OCI-LY3 (cell line): ENCODE measurements at regions not wholly inside any gene's neighbourhood (a gene's known extent, or its start where the extent isn't known, plus 50 kb on each side); places are given as distances from the start of the nearest gene placed in this dataset.

ENCODE experiments used
- EZH2phosphoT487 ChIP-seq: fragments of 200-600 bp; shearing (Covaris generic); IDR thresholded peaks from 2 replicates; pipeline ENCODE4 v1.6.1; 2018; ENCODE audit warnings: antibody characterized with exemption, mixed run types, low read depth
- TF ChIP-seq, protein P1 (sequence below): fragments of 200-600, 300-600 bp; sonication (generic); IDR thresholded peaks from 2 replicates; pipeline ENCODE4 v1.5.1; 2014; ENCODE audit warnings: antibody characterized with exemption, low read length, low read depth

DNA sequence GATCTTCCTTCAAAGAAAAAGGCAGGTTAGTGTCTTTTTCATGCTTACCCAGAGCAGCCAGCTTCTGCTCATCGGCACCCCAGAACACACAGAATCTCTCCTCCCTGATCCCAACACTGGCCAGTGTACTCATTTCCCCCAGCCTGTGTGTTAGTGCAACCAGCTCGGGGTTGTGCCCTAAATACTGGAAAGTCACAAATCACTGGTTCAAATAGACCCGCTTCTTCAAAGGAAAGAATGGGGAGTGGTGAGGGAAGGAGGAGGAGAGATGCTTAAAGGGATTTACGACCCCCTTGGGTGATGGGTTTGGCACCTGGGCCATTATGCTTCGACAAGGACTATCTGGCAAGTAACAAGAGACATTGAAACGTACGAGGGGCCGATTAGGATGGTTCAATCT, 114.0 kb downstream of the FOXB1 start:
- TF ChIP-seq, protein P1, sequence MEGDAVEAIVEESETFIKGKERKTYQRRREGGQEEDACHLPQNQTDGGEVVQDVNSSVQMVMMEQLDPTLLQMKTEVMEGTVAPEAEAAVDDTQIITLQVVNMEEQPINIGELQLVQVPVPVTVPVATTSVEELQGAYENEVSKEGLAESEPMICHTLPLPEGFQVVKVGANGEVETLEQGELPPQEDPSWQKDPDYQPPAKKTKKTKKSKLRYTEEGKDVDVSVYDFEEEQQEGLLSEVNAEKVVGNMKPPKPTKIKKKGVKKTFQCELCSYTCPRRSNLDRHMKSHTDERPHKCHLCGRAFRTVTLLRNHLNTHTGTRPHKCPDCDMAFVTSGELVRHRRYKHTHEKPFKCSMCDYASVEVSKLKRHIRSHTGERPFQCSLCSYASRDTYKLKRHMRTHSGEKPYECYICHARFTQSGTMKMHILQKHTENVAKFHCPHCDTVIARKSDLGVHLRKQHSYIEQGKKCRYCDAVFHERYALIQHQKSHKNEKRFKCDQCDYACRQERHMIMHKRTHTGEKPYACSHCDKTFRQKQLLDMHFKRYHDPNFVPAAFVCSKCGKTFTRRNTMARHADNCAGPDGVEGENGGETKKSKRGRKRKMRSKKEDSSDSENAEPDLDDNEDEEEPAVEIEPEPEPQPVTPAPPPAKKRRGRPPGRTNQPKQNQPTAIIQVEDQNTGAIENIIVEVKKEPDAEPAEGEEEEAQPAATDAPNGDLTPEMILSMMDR: no peak
- TF ChIP-seq EZH2phosphoT487: no peak
